DND-41 (cell line): ENCODE measurements at regions not wholly inside any gene's neighbourhood (a gene's known extent, or its start where the extent isn't known, plus 50 kb on each side); places are given as distances from the start of the nearest gene placed in this dataset.
"Not testable (repeated sequence)": the region's sequence is repeated elsewhere in the genome, so short reads cannot be mapped to it uniquely, and the experiment has no call there.

Source experiments
- ATAC-seq: fragments of 200-7000 bp; cut with Tn5 transposase; 3 replicates; pipeline ENCODE4 v1.9.1; 2021; ENCODE audit warnings: low read depth; ENCODE audit not compliant: insufficient read depth
- DNase-seq: peaks from one replicate; pipeline ENCODE4 v3.0.0-alpha.2; 2020
- H2AFZ ChIP-seq: 2 replicates; pipeline ENCODE4 v1.6.0; 2012; ENCODE audit warnings: low read depth, low read length
- H3K27ac ChIP-seq: 2 replicates; pipeline ENCODE4 v1.5.1; 2012; ENCODE audit warnings: low read length, inconsistent platforms
- H3K27me3 ChIP-seq: fragments of 200-600 bp; sonication (generic); 2 replicates; pipeline ENCODE4 v1.6.0; 2012; ENCODE audit warnings: low read length, mild to moderate bottlenecking, inconsistent platforms; ENCODE audit not compliant: insufficient read depth, poor library complexity
- H3K36me3 ChIP-seq: 2 replicates; pipeline ENCODE4 v1.5.1; 2012; ENCODE audit warnings: low read length, inconsistent platforms; ENCODE audit not compliant: insufficient read depth
- H3K4me1 ChIP-seq: 2 replicates; pipeline ENCODE4 v1.5.1; 2012; ENCODE audit warnings: mild to moderate bottlenecking, low read length; ENCODE audit not compliant: insufficient read depth
- H3K4me2 ChIP-seq: 2 replicates; pipeline ENCODE4 v1.6.0; 2012; ENCODE audit warnings: mild to moderate bottlenecking, moderate library complexity, low read length, inconsistent platforms; ENCODE audit not compliant: insufficient read depth
- H3K4me3 ChIP-seq, 2 experiments: fragments of 200-600 bp in 1 of 2; shearing (Covaris generic) in 1 of 2; 2 replicates each; pipeline ENCODE4 v1.5.1; 2012 to 2016; ENCODE audit warnings: inconsistent platforms in 2 of 2, low read length in 2 of 2, mild to moderate bottlenecking in 2 of 2, low read depth in 1 of 2, moderate library complexity in 1 of 2
- H3K79me2 ChIP-seq: 2 replicates; pipeline ENCODE4 v1.6.0; 2012; ENCODE audit warnings: low read length, inconsistent platforms; ENCODE audit not compliant: insufficient read depth
- H3K9ac ChIP-seq: 2 replicates; pipeline ENCODE4 v1.6.0; 2012; ENCODE audit warnings: low read depth, mild to moderate bottlenecking, inconsistent platforms, low read length, moderate library complexity
- H3K9me3 ChIP-seq: 2 replicates; pipeline ENCODE4 v1.5.1; 2012; ENCODE audit warnings: low read length, moderate library complexity, mild to moderate bottlenecking, inconsistent platforms; ENCODE audit not compliant: insufficient read depth, severe bottlenecking
- H4K20me1 ChIP-seq: 2 replicates; pipeline ENCODE4 v1.6.0; 2012; ENCODE audit warnings: low read length; ENCODE audit not compliant: insufficient read depth
- EZH2 ChIP-seq: IDR thresholded peaks from 3 replicates; pipeline ENCODE4 v1.6.1; 2012; ENCODE audit warnings: borderline replicate concordance, low read depth, mild to moderate bottlenecking, moderate library complexity, low read length, inconsistent platforms; ENCODE audit not compliant: severe bottlenecking
- TF ChIP-seq, protein P1 (sequence below): IDR thresholded peaks from 2 replicates; pipeline ENCODE4 v1.5.1; 2012; ENCODE audit warnings: borderline replicate concordance, low read length, moderate library complexity, mild to moderate bottlenecking; ENCODE audit not compliant: poor library complexity, severe bottlenecking; ENCODE audit errors: extremely low read depth

DNA sequence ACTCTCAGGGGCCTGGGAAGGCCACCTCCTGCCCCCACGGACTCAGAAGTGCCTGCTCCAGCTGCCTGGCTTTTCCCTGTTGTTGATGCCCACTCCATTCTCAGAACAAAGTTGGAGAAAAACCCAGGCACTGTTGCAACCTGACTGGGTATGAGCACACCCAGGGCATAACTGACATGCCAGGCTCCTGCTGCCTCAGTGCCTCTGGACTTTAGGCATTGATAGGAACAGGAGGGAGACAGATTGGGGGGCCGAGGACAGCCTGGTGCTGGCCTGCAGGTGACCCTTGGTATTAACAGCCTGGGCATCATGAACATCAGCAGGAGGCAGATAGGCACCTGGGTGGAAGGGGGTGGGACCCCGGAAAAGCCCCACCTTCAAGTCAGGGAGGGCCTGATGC lies 685.9 kb upstream of the CDH10 start:
- H3K9ac ChIP-seq: no peak overlapping the region
- no peak overlapping the region for H3K27ac ChIP-seq
- TF ChIP-seq, protein P1, sequence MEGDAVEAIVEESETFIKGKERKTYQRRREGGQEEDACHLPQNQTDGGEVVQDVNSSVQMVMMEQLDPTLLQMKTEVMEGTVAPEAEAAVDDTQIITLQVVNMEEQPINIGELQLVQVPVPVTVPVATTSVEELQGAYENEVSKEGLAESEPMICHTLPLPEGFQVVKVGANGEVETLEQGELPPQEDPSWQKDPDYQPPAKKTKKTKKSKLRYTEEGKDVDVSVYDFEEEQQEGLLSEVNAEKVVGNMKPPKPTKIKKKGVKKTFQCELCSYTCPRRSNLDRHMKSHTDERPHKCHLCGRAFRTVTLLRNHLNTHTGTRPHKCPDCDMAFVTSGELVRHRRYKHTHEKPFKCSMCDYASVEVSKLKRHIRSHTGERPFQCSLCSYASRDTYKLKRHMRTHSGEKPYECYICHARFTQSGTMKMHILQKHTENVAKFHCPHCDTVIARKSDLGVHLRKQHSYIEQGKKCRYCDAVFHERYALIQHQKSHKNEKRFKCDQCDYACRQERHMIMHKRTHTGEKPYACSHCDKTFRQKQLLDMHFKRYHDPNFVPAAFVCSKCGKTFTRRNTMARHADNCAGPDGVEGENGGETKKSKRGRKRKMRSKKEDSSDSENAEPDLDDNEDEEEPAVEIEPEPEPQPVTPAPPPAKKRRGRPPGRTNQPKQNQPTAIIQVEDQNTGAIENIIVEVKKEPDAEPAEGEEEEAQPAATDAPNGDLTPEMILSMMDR: no peak
- TF ChIP-seq EZH2: no peak
- H3K4me1 ChIP-seq: no peaks in the 10 kb centered on the region
- peaks cover 6% of the 10 kb centered on the region for H3K9me3 ChIP-seq
- no peak for DNase-seq
- no peak overlapping the region for H3K4me3 ChIP-seq
- no peak for ATAC-seq
- H3K27me3 ChIP-seq: no peaks in the 10 kb centered on the region
- no peak overlapping the region for H3K4me2 ChIP-seq
- no peaks in the 10 kb centered on the region for H3K79me2 ChIP-seq
- H3K36me3 ChIP-seq: no peaks in the 10 kb centered on the region
- H2AFZ ChIP-seq: no peak overlapping the region
- H4K20me1 ChIP-seq: no peaks in the 10 kb centered on the region

DNA sequence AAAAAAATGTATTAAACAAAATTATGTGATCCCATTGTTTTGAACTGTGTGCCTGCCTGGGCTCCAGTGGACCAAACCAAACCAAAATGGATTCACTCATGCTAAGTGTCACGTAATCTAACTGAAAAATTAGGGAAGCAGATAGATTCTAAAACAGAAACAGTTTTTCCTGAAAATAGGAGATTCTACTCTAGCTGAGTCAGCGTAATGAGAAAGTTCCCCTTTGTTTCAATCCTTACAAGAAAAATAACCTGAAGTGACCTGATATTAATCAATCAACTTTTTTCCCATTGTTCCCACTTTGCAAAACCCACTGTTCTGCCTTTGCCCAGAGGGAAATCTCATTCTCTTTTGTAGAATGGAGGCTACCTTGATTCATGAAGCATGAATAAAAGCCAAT lies 682.4 kb upstream of the CDH10 start:
- ATAC-seq: no peak
- no peak overlapping the region for H3K4me2 ChIP-seq
- no peak overlapping the region for H3K27ac ChIP-seq
- H3K27me3 ChIP-seq: no peaks in the 10 kb centered on the region
- no peak overlapping the region for H3K4me3 ChIP-seq
- no peak for DNase-seq
- no peaks in the 10 kb centered on the region for H3K36me3 ChIP-seq
- H3K9me3 ChIP-seq: peaks cover 6% of the 10 kb centered on the region
- H3K4me1 ChIP-seq: no peaks in the 10 kb centered on the region
- TF ChIP-seq, protein P1: no peak
- no peak for TF ChIP-seq EZH2
- no peaks in the 10 kb centered on the region for H3K79me2 ChIP-seq
- no peaks in the 10 kb centered on the region for H4K20me1 ChIP-seq
- no peak overlapping the region for H2AFZ ChIP-seq
- H3K9ac ChIP-seq: no peak overlapping the region

GRCh38 chr5:25301836-25302235 lies 657.1 kb upstream of the CDH10 start:
- DNase-seq (no peak), ATAC-seq (no peak)
- Histone ChIP-seq H3K27ac (no peak overlapping the region), H4K20me1 (no peaks in the 10 kb centered on the region), H3K9ac (no peak overlapping the region), H3K4me1 (no peaks in the 10 kb centered on the region), H3K36me3 (no peaks in the 10 kb centered on the region), H2AFZ (no peak overlapping the region), H3K79me2 (no peaks in the 10 kb centered on the region), H3K27me3 (no peaks in the 10 kb centered on the region), H3K4me2 (no peak overlapping the region), H3K4me3 (no peak overlapping the region), H3K9me3 (no peaks in the 10 kb centered on the region)
- TF ChIP-seq, protein P1: no peak

DNA sequence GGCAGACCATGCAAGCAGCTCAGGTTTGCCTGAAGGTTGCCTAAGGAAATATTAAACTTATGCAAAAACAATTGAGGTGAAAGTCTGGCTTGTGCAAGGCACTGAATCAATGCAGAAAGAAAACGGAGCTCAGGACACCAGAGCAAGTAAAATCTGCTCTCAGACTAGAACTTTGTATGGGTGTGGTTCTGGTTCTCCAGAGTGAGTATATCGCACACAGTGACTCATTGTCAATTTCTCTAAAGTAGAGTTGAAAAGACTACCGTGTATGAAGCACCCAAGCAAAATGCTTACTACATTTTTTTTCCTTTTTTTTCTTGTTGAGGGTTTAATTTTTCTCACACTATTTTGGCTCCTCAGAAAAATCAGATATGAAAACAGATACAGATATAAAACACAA lies 650.3 kb upstream of the CDH10 start:
- Histone ChIP-seq H2AFZ (no peak overlapping the region), H3K4me3 (no peak overlapping the region), H3K4me2 (no peak overlapping the region), H3K9ac (no peak overlapping the region), H4K20me1 (no peaks in the 10 kb centered on the region), H3K36me3 (no peaks in the 10 kb centered on the region), H3K79me2 (no peaks in the 10 kb centered on the region), H3K4me1 (no peaks in the 10 kb centered on the region), H3K9me3 (no peaks in the 10 kb centered on the region), H3K27ac (no peak overlapping the region), H3K27me3 (no peaks in the 10 kb centered on the region)
- DNase-seq (no peak), ATAC-seq (no peak)
- TF ChIP-seq EZH2: no peak
- TF ChIP-seq, protein P1: no peak

GRCh38 chr5:25289766-25290165 lies 645.0 kb upstream of the CDH10 start:
- H3K4me1 ChIP-seq, H3K79me2 ChIP-seq, H3K4me2 ChIP-seq, H3K4me3 ChIP-seq, H3K9ac ChIP-seq, H3K36me3 ChIP-seq, H3K27me3 ChIP-seq, DNase-seq, H2AFZ ChIP-seq, H3K27ac ChIP-seq, H3K9me3 ChIP-seq, H4K20me1 ChIP-seq, ATAC-seq: not testable (repeated sequence)
